AG04450 (cell line): ENCODE measurements at regions not wholly inside any gene's neighbourhood (a gene's known extent, or its start where the extent isn't known, plus 50 kb on each side); places are given as distances from the start of the nearest gene placed in this dataset.

Experiments used
- CTCF ChIA-PET: fragments of 300-600, 350-600 bp; formaldehyde crosslinking; extraction: SDS; loops from one replicate; lab custom pipeline; 2022; ENCODE audit warnings: antibody characterized with exemption, inconsistent platforms; lab: Charles Lee
- POLR2A ChIA-PET: fragments of 350-600 bp; formaldehyde crosslinking; extraction: SDS; loops from one replicate; lab custom pipeline; 2021; ENCODE audit warnings: antibody characterized with exemption, inconsistent platforms; lab: Yijun Ruan, JAX
- DNase-seq: peaks from one replicate; pipeline ENCODE4 v3.0.0-alpha.2; 2011; ENCODE audit warnings: low read depth, low spot score
- H3K27ac ChIP-seq: one replicate; pipeline ENCODE4 v1.5.1; 2012; ENCODE audit warnings: low read depth, low read length, control low read depth
- H3K27me3 ChIP-seq: one replicate; pipeline ENCODE4 v1.6.0; 2012; ENCODE audit warnings: low read length; ENCODE audit not compliant: control insufficient read depth, insufficient read depth
- H3K4me3 ChIP-seq: 2 replicates; pipeline ENCODE4 v1.5.1; 2011; ENCODE audit warnings: mild to moderate bottlenecking, low read depth, low read length, control low read depth
- H3K9me3 ChIP-seq: 2 replicates; pipeline ENCODE4 v1.5.1; 2012; ENCODE audit warnings: low read length; ENCODE audit not compliant: control insufficient read depth, insufficient read depth
- TF ChIP-seq, protein P1 (sequence below): IDR thresholded peaks from 2 replicates; pipeline ENCODE4 v1.5.1; 2011; ENCODE audit warnings: low read depth, low read length, control low read depth, inconsistent platforms

DNA sequence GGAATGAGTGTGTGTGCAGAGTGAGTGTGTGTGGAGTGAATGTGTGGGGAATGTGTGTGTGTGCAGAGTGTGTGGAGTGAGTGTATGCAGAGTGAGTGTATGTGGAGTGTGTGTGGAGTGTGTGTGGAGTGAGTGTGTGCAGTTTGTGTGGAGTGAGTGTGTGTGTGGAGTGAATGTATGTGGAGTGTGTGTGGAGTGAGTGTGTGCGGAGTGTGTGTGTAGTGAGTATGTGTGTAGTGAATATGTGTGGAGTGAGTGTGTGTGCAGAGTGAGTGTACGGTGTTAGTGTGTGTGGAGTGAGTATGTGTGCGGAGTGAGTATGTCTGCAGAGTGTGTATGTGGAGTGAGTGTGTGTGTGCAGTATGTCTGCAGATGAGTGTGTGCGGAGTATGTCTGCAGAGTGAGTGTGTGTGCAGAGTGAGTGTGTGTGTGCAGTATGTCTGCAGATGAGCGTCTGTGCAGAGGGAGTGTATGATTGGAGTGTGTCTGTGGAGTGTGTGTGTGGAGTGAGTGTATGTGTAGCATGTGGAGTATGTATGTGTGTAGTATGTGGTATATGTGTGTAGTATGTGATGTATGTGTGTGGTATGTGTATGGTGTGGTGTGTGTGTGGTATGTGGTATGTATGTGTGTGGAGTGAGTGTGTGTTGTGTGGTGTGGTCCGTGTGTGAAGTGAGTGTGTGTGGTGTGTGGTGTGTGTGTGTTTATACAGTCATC is 59.7 kb upstream of the CLDN14 start:
- POLR2A ChIA-PET = no interaction called here
- no peak overlapping the region for H3K4me3 ChIP-seq
- no peak for DNase-seq
- no peak overlapping the region for H3K27ac ChIP-seq
- peaks cover 37% of the 10 kb centered on the region for H3K27me3 ChIP-seq
- no peaks in the 10 kb centered on the region for H3K9me3 ChIP-seq
- CTCF ChIA-PET = no interaction called here
- TF ChIP-seq, protein P1, sequence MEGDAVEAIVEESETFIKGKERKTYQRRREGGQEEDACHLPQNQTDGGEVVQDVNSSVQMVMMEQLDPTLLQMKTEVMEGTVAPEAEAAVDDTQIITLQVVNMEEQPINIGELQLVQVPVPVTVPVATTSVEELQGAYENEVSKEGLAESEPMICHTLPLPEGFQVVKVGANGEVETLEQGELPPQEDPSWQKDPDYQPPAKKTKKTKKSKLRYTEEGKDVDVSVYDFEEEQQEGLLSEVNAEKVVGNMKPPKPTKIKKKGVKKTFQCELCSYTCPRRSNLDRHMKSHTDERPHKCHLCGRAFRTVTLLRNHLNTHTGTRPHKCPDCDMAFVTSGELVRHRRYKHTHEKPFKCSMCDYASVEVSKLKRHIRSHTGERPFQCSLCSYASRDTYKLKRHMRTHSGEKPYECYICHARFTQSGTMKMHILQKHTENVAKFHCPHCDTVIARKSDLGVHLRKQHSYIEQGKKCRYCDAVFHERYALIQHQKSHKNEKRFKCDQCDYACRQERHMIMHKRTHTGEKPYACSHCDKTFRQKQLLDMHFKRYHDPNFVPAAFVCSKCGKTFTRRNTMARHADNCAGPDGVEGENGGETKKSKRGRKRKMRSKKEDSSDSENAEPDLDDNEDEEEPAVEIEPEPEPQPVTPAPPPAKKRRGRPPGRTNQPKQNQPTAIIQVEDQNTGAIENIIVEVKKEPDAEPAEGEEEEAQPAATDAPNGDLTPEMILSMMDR = no peak

DNA sequence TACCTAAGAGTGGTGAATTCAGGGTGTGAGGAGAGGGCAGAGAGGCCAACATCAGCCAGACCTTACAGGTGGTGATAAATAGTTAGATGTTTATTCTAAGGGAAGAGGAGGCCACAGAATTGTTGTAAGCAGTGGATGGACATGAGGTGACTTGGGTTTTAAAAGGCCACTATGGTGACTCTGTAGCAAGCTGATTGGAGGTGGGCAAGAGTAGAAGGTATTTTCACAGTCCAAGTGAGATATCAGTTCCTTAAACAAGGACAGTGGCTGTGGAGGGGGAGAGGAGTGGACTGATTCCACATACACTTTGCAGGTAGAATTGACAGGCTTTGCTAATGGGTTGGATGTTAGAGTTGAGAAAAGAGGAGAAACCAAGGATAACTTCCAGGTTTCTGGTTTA is 60.8 kb upstream of the CLDN14 start:
- Histone ChIP-seq H3K4me3 (no peak overlapping the region), H3K27ac (no peak overlapping the region), H3K9me3 (no peaks in the 10 kb centered on the region), H3K27me3 (peaks cover 37% of the 10 kb centered on the region)
- CTCF ChIA-PET = no interaction called here
- TF ChIP-seq, protein P1 = no peak
- POLR2A ChIA-PET = no interaction called here
- no peak for DNase-seq

DNA sequence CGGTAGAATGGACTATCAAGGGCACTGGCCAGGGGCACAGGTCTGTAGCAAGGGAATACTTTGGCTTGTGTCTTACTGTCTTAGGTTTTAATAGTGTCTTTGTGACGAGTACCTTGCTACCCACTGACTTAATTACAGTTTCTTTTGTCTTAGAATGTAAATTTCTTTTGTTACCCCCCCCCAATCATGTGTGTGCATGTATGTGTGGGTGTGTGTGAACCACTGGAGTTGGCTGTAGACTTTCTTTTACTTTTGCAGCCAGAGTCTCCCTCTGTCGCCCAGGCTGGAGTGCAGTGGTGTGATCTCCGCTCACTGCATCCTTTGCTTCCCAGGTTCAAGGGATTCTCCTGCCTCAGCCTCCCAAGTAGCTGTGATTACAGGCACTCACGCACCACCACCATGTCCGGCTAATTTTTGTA is 61.8 kb upstream of the CLDN14 start:
- TF ChIP-seq, protein P1 = no peak
- POLR2A ChIA-PET = no interaction called here
- peaks cover 47% of the 10 kb centered on the region for H3K27me3 ChIP-seq
- no peak overlapping the region for H3K4me3 ChIP-seq
- DNase-seq = no peak
- no peaks in the 10 kb centered on the region for H3K9me3 ChIP-seq
- no peak overlapping the region for H3K27ac ChIP-seq
- CTCF ChIA-PET = no interaction called here

DNA sequence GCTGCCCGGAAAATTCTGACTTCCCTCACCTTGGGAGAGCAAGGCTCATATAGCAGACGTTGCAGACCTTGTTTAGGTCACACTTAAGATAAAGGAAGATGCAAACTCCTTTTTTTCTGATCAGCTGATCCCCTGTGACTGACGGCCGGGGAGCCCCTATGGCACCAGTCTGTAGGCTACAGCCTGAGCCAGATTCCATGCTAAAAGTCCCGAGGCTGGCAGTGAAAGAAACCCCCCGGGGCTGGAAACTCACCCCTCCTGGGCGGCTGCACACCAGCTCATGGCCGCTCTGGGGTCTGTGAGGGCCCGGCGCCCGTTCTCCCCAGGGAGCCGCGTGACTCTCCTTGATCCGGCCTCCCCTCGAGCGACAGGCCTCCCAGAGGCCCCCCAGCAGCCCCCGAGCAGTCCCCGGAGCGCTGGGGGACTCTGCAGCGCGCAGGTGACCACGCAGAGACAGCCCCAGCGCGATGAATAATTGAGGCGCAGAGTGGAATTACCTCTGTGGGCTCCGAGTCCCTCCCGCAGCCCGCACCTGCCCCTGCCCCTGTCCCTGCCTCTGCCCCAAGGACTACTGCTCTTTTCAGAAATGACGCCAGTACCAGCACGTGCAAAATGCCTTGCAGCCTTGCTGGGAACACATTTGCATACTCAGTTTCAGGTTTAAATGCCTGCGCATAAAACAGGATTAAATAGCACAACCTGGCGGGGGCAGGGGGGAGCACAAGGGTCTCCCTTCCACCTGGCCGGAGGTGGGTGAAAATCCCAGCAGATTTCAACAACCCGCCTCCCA is 62.6 kb upstream of the CLDN14 start:
- Histone ChIP-seq H3K9me3 (no peaks in the 10 kb centered on the region), H3K27me3 (peaks cover 54% of the 10 kb centered on the region), H3K4me3 (no peak overlapping the region), H3K27ac (no peak overlapping the region)
- no peak for DNase-seq
- POLR2A ChIA-PET = no interaction called here
- TF ChIP-seq, protein P1 = no peak
- CTCF ChIA-PET = no interaction called here

DNA sequence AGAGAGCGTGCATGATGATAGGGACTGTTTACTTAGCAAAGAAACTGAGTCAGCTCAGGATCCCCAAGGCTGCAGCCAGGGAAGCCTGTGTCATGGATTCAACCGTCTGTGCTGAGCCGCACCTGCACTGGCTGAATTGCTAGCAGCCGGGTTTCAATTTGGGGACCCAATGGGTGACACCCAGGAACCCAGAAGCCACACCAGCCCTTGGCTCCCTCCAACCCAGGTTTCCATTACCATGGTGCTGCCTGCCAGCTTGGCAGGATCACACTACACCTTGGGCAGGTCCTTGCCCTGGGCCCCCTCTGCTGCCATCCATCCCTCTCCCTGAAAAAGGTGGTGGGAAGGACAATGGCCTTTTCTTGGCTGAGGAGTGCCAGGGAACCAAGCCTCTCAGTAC is 64.0 kb upstream of the CLDN14 start:
- TF ChIP-seq, protein P1 = no peak
- POLR2A ChIA-PET = no interaction called here
- no peak overlapping the region for H3K4me3 ChIP-seq

More for the DNA sequence above, 64.0 kb upstream of the CLDN14 start:
- Histone ChIP-seq H3K9me3 (no peaks in the 10 kb centered on the region), H3K27ac (no peak overlapping the region), H3K27me3 (peaks cover 65% of the 10 kb centered on the region)
- CTCF ChIA-PET = no interaction called here
- DNase-seq = no peak
